Activated CD8-positive, alpha-beta memory T cell treated with anti-CD3 and anti-CD28 coated beads, Interleukin-2, amount 10 ng/mL, durations not matched to agents 7 days and 5 days (primary cell): ENCODE measurements at regions not wholly inside any gene's neighbourhood (a gene's known extent, or its start where the extent isn't known, plus 50 kb on each side); places are given as distances from the start of the nearest gene placed in this dataset.

Experiments
- ATAC-seq: fragments of 150-1000 bp; cut with Tn5 transposase; one replicate; pipeline ENCODE4 v1.10.0; 2021; ENCODE audit warnings: moderate library complexity
- CTCF ChIA-PET: fragments of 350-600 bp; sonication (Branson Sonifier 250); formaldehyde crosslinking; loops from one replicate; lab custom pipeline; 2021; ENCODE audit warnings: antibody characterized with exemption; lab: Charles Lee
- DNase-seq: peaks from one replicate; pipeline ENCODE4 v3.0.0-alpha.2; 2020
- H3K27ac Mint-ChIP-seq: one replicate; pipeline ENCODE4 v1.8.0; 2021; ENCODE audit warnings: mild to moderate bottlenecking, mixed read lengths
- H3K27me3 Mint-ChIP-seq: one replicate; pipeline ENCODE4 v1.8.0; 2021; ENCODE audit warnings: mixed read lengths
- H3K36me3 Mint-ChIP-seq: one replicate; pipeline ENCODE4 v1.8.0; 2021; ENCODE audit warnings: mild to moderate bottlenecking, mixed read lengths
- H3K4me1 Mint-ChIP-seq: one replicate; pipeline ENCODE4 v1.8.0; 2021; ENCODE audit warnings: mixed read lengths
- H3K4me3 Mint-ChIP-seq: one replicate; pipeline ENCODE4 v1.8.0; 2021; ENCODE audit warnings: mild to moderate bottlenecking, moderate library complexity, mixed read lengths
- H3K9me3 Mint-ChIP-seq: one replicate; pipeline ENCODE4 v1.8.0; 2022; ENCODE audit warnings: low read depth, mixed read lengths

DNA sequence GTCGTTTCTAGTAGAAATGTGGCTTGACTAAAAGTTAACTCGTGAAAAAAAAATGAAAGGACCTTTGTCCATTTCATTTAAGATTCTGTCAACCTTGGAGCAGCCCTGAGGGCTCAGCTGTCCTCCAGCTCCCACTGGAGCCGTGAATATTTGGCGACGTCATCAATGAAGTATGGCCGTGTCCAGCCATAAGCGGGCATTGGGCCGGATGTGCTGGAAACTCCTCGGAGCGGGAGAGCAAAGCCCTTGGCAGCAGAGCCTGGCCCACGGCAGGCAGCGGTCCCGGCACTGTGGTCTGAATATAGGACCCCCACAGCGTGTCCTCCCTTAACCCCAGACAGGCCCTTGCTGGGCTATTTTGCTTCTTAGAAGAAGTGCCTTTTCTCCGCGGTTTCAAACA is 50.0 kb downstream of the JAKMIP3 start:
- Mint-ChIP-seq H3K36me3 (no peaks in the 10 kb centered on the region), H3K9me3 (no peaks in the 10 kb centered on the region), H3K4me1 (no peaks in the 10 kb centered on the region), H3K27ac (no peak overlapping the region), H3K4me3 (no peak overlapping the region), H3K27me3 (peaks cover 2% of the 10 kb centered on the region)
- CTCF ChIA-PET: no interaction called here
- ATAC-seq (no peak), DNase-seq (no peak)

DNA sequence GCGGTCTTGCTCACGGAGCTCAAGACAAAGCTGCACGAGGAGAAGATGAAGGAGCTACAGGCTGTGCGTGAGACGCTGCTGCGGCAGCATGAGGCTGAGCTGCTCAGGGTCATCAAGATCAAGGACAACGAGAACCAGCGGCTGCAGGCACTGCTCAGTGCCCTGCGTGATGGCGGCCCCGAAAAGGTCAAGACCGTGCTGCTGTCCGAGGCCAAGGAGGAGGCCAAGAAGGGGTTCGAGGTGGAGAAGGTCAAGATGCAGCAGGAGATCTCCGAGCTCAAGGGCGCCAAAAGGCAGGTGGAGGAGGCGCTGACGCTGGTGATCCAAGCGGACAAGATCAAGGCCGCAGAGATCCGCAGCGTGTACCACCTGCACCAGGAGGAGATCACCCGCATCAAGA is 51.4 kb downstream of the JAKMIP3 start:
- Mint-ChIP-seq H3K4me3 (no peak overlapping the region), H3K27ac (no peak overlapping the region), H3K36me3 (no peaks in the 10 kb centered on the region), H3K9me3 (no peaks in the 10 kb centered on the region), H3K27me3 (peaks cover 2% of the 10 kb centered on the region), H3K4me1 (no peaks in the 10 kb centered on the region)
- CTCF ChIA-PET: no interaction called here
- ATAC-seq: no peak
- no peak for DNase-seq

DNA sequence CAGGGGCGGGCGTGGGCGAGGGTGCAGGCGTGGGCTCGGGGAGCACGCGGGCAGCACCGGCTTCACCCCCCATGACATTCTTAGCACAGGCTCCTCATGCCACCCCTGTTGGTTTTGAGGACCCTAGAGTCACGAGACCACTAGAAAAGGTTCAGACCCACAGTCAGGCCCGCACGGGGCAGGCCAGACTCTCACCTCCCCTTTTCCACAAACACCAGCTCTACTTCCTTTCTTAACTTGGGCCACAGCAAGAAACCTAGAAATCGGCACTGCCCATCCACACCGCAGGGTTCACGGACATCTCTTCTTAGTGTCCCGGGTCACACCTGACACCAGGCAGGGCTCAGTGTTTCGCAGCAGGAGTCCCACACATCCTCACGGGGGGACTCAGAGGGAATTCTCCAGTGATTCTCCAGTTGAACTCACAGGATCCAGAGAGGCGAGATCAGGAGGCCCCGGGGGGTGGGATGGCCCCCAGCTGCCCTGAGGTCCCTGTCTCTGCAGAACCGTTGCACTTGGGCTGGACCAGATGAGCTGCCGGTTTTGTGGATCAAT is 52.0 kb downstream of the JAKMIP3 start:
- CTCF ChIA-PET: no interaction called here
- DNase-seq (no peak), ATAC-seq (no peak)
- Mint-ChIP-seq H3K9me3 (no peaks in the 10 kb centered on the region), H3K27me3 (peaks cover 2% of the 10 kb centered on the region), H3K4me3 (no peak overlapping the region), H3K27ac (no peak overlapping the region), H3K4me1 (no peaks in the 10 kb centered on the region), H3K36me3 (no peaks in the 10 kb centered on the region)

DNA sequence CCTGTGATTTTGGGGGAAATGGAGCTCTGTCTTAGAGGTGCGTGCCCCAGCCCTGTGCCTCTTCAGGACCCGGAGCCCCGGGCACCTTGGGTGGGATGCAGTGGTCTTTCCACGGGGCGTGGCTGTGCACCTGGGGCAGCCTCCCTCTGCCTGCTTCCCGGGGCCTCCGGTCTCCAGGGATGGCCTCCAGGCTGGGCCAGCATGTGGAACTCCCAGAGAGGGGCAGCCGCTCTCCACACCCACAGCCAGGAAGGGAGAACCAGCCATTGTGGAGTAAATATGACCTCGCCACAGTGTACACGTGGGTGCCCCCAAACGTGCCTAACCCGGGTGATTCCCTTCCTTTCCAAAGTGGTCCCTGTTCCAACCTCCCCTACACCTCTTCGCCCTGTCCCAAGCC is 52.6 kb downstream of the JAKMIP3 start:
- Mint-ChIP-seq H3K36me3 (no peaks in the 10 kb centered on the region), H3K27ac (no peak overlapping the region)

DNA sequence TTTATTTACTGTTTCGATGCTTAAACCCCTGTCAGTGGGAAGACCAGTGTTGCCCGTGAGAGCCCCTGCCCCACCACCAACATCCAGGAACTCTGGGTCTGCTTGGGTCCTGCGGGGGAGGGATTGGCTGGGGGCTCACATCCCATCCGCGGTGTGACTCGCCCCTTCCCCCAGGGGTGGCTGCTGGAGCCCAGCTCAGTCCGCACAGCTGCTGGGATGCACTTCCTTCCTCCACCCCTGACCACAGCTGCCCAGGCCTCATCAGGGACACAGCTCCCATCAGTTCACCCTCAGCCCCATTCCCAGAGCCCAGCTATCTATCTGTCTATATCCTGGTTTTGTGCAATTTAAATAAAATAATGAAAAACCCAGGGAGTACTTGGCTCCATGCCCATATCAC is 54.5 kb downstream of the JAKMIP3 start:
- ATAC-seq: no peak
- Mint-ChIP-seq H3K4me1 (no peaks in the 10 kb centered on the region), H3K36me3 (no peaks in the 10 kb centered on the region), H3K27me3 (peaks cover 2% of the 10 kb centered on the region), H3K27ac (no peak overlapping the region), H3K4me3 (no peak overlapping the region), H3K9me3 (no peaks in the 10 kb centered on the region)
- CTCF ChIA-PET: no interaction called here
- DNase-seq: no peak

More for the DNA sequence above, 52.6 kb downstream of the JAKMIP3 start:
- Mint-ChIP-seq H3K9me3 (no peaks in the 10 kb centered on the region), H3K4me3 (no peak overlapping the region), H3K27me3 (peaks cover 2% of the 10 kb centered on the region), H3K4me1 (no peaks in the 10 kb centered on the region)
- no peak for DNase-seq
- ATAC-seq: no peak
- CTCF ChIA-PET: interaction anchor here (0.7 kb wide), 1 partner anchor 11 kb away, joined by 3 read pairs; no protein-coding TSS in a partner anchor

DNA sequence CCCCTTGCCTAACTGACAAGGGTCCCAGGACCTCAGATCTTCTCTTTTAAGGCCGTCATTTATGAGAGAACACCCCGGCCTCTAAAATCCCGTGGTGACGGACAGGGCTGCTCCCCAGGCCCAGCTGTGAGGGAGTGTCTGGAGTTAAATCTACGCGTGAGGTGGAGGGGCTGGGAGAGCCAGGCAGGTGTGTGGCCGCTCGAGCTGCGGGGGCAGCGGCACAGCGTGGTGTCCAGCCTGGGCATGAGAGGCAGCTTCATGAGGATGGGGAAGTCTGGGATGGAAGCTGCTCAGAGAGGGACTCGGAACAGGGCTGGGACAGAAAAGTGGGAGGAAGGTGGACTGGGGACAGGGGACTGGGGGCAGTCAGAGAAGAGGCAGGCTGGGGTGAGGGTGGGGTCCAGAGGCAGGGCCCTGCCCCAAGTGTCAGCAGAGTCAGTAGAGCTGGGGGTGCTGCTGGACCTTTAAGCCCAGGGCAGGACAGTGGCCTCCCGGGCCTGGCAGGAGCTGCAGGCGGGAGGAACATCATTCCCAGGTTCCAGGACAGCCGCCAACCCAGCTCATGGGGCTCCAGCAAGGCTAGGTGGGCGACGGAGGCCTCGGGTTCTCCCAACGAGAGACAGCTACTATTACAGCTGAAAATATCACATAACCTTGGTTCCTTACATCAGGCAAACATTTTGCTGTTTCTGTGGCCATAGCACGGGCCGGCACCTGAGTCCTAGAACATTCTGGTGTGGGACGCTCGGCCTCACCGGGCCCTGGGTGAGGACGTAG is 55.2 kb downstream of the JAKMIP3 start:
- Mint-ChIP-seq H3K36me3 (no peaks in the 10 kb centered on the region), H3K9me3 (no peaks in the 10 kb centered on the region), H3K4me1 (no peaks in the 10 kb centered on the region), H3K27me3 (peaks cover 2% of the 10 kb centered on the region), H3K27ac (no peak overlapping the region), H3K4me3 (no peak overlapping the region)
- ATAC-seq (no peak), DNase-seq (no peak)
- CTCF ChIA-PET: no interaction called here

DNA sequence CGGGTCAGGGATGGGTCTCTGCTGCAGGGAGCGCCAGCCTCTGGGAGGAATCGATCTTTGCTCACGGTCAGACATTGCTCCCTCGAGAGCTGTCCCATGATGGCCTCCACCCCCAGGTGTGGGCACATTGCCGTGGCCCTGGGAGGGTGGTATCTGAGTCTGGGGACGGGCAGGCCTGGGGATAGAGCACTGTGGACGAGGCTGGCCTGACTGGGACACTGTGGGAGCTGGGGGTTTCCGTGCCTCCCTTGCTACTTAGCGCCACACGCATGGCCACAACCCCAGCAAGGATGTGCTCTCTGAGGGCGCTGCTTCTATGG is 55.7 kb downstream of the JAKMIP3 start:
- Mint-ChIP-seq H3K27ac (no peak overlapping the region), H3K9me3 (no peaks in the 10 kb centered on the region), H3K4me1 (no peaks in the 10 kb centered on the region), H3K36me3 (no peaks in the 10 kb centered on the region), H3K27me3 (peaks cover 2% of the 10 kb centered on the region), H3K4me3 (no peak overlapping the region)
- no peak for DNase-seq
- no peak for ATAC-seq
- CTCF ChIA-PET: no interaction called here

DNA sequence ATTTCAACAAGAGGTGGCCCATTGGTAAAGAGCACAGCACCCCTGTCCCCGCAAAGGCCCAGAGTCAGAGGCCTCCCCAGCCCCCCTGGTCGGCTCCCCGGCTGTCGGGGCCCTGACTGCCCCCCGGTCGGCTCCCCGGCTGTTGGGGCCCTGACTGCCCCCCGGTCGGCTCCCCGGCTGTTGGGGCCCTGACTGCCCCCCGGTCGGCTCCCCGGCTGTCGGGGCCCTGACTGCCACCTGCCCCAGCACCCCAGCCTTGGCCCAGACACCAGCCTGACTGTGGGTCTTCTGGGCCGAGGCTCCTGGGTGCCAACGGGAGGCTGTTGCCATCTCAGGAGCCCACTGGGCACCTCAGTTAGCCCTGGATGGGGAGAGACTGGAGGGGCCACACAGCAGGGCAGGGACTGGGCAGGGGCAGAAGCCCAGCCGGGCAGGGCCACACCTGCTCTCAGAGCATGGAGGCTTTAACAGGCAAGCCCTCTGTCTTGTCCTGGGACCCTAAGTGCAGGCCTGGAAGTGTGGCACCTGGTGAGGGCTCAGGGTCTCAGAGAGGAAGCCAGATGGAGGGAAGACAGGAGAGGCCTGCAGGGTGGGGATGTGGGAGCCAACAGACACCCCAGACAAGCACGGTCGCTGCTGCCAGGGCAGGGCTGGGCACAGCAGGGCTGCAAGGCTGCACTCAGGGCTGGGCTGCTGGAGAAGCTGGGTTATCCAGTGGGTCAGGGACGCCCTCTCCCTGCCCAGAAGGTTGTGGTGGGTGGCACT is 56.5 kb downstream of the JAKMIP3 start:
- CTCF ChIA-PET: no interaction called here
- Mint-ChIP-seq H3K4me1 (no peaks in the 10 kb centered on the region), H3K36me3 (no peaks in the 10 kb centered on the region), H3K9me3 (no peaks in the 10 kb centered on the region), H3K4me3 (no peak overlapping the region), H3K27ac (no peak overlapping the region), H3K27me3 (peaks cover 2% of the 10 kb centered on the region)
- ATAC-seq (no peak), DNase-seq (no peak)

DNA sequence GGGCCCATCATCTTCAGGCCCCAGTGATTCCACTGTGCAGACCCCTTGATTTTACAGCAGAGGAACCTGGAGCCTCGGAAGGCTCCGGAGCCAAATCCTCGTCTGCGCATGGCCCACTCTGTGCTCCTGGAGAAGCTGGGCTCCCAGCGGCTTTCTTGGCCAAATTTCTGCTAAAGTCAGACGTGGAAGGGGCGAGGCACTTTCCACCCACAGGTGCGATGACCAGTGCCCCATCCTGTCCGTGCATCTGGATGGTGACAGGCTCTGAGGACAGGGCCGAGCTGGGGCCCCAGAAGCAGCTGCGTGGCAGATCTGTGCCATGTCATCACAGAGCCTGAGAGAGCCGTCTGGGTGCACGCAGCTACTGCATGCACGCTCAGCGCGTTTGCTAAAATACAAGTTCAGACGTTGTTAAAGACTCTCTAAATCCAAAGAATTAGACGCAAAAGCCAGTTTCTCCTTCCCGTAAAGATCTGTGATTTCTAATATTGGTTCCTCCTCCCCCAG is 57.2 kb downstream of the JAKMIP3 start:
- no peak for ATAC-seq
- Mint-ChIP-seq H3K27ac (no peak overlapping the region), H3K4me3 (no peak overlapping the region), H3K4me1 (no peaks in the 10 kb centered on the region), H3K36me3 (no peaks in the 10 kb centered on the region), H3K9me3 (no peaks in the 10 kb centered on the region), H3K27me3 (peaks cover 4% of the 10 kb centered on the region)
- CTCF ChIA-PET: no interaction called here
- no peak for DNase-seq

DNA sequence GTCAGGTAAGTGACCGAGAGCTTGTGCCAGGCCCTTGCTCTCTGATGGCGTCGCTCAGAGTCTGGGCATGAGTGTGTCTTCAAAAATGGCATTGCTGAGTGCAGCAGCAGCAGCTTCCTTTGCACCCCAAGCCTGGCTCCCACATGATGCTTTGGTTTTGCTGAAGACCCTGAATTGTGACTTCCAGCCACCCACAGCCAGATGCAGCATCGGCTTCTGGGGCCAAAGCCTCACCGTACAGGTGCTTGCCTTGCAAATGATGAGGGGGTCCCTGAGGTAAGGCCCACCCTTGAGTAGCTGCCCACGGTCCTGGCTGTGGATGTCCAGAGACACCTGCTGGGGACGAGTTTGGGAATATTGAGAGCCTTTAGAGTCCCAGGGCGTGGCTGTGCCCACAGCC is 57.9 kb downstream of the JAKMIP3 start:
- Mint-ChIP-seq H3K4me3 (no peak overlapping the region), H3K27ac (no peak overlapping the region), H3K36me3 (no peaks in the 10 kb centered on the region), H3K9me3 (no peaks in the 10 kb centered on the region), H3K4me1 (no peaks in the 10 kb centered on the region), H3K27me3 (peaks cover 8% of the 10 kb centered on the region)
- DNase-seq (no peak), ATAC-seq (no peak)
- CTCF ChIA-PET: no interaction called here

DNA sequence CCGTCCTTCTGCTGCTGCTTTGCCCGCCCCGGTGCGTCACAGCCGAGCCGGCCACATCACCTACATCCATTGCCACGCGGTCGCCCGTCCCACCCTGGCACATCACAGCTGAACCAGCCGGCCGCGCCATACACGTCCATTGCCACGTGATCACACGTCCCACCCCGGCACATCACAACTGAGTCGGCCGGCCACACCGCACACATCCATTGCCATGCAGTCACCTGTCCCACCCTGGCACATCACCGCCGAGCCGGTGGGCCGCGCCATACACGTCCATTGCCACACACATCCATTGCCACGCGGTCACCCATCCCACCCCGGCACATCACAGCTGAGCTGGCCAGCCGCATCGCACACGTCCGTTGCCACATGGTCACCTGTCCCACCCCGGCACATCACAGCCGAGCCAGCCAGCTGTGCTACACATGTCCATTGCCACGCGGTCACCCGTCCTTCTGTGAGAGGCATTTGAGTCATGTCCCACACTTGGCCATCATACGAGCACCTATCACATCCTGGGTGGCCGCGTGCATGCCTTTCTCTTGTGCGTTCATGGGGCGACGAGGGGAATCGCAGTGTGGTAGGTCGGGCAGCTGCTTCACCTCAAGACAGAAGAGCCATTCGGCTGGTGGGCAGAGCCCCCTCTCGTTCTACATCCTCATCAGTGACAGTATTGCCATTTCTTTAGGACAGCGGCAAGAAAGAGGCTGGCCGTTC is 58.6 kb downstream of the JAKMIP3 start:
- no peaks in the 10 kb centered on the region for H3K9me3 Mint-ChIP-seq
- ATAC-seq: no peak

DNA sequence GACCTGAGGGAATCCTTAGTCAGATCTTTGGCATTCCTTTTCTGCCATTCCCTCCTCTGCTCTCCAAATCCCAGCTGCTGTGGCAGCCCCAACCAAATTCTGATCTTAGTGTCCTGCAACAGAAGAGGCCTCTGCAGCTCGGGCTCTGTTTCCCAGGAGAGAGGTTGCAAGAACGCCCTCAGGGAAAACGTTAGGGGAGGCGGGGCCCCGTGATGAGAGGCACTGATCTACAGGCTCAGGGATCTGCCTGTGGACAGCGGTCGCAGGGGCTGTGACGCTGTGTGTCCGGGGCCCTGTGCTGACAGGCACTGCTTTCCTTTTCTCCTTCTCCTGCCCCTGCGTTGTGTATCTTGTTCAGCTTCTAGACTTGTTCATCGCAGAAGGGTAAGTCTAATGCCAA is 57.3 kb upstream of the DPYSL4 start:
- Mint-ChIP-seq H3K27me3 (peaks cover 22% of the 10 kb centered on the region), H3K4me3 (no peak overlapping the region), H3K36me3 (no peaks in the 10 kb centered on the region), H3K9me3 (no peaks in the 10 kb centered on the region), H3K4me1 (no peaks in the 10 kb centered on the region), H3K27ac (no peak overlapping the region)
- CTCF ChIA-PET: no interaction called here
- ATAC-seq (no peak), DNase-seq (no peak)

More for the DNA sequence above, 58.6 kb downstream of the JAKMIP3 start:
- Mint-ChIP-seq H3K27ac (no peak overlapping the region), H3K4me3 (no peak overlapping the region), H3K4me1 (no peaks in the 10 kb centered on the region), H3K27me3 (peaks cover 10% of the 10 kb centered on the region), H3K36me3 (no peaks in the 10 kb centered on the region)
- CTCF ChIA-PET: no interaction called here
- DNase-seq: no peak
